WTC11 (cell line): ENCODE measurements at regions not wholly inside any gene's neighbourhood (a gene's known extent, or its start where the extent isn't known, plus 50 kb on each side); places are given as distances from the start of the nearest gene placed in this dataset.

ENCODE experiments used
- ATAC-seq: fragments of 200-7000 bp; cut with Tn5 transposase; 2 replicates; pipeline ENCODE4 v1.10.0; 2021; ENCODE audit warnings: mild to moderate bottlenecking, moderate library complexity
- CTCF ChIA-PET: fragments of 300-600 bp; sonication (Branson Sonifier 250); formaldehyde crosslinking; loops from one replicate; lab custom pipeline; 2021; ENCODE audit warnings: antibody characterized with exemption; lab: Charles Lee
- POLR2A ChIA-PET: fragments of 350-600 bp; sonication (Branson Sonifier 250); formaldehyde crosslinking; loops from one replicate; lab custom pipeline; 2021; ENCODE audit warnings: antibody characterized with exemption; lab: Charles Lee
- DNase-seq: peaks from one replicate; pipeline ENCODE4 v3.0.0; 2021; ENCODE audit warnings: low spot score
- H3K27ac Mint-ChIP-seq: 2 replicates; pipeline ENCODE4 v1.8.0; 2021; ENCODE audit warnings: mixed read lengths
- H3K27me3 Mint-ChIP-seq: 2 replicates; pipeline ENCODE4 v1.8.0; 2021; ENCODE audit warnings: low read depth, mild to moderate bottlenecking, moderate library complexity, mixed read lengths
- H3K36me3 Mint-ChIP-seq: 2 replicates; pipeline ENCODE4 v1.8.0; 2021; ENCODE audit warnings: mixed read lengths
- H3K4me1 Mint-ChIP-seq: 2 replicates; pipeline ENCODE4 v1.8.0; 2022; ENCODE audit warnings: mixed read lengths
- H3K4me3 Mint-ChIP-seq: 2 replicates; pipeline ENCODE4 v1.8.0; 2021; ENCODE audit warnings: mild to moderate bottlenecking, moderate library complexity, mixed read lengths
- H3K9me3 Mint-ChIP-seq: 2 replicates; pipeline ENCODE4 v1.8.0; 2021; ENCODE audit warnings: mixed read lengths
- AR ChIP-seq: fragments of 250-450 bp; sonication (Bioruptor Pico); IDR thresholded peaks from 2 replicates; pipeline ENCODE4 v1.9.0; 2021; ENCODE audit warnings: mild to moderate bottlenecking
- CTCF ChIP-seq: fragments of 200-600 bp; IDR thresholded peaks from 2 replicates; pipeline ENCODE4 v1.8.0; 2022; ENCODE audit warnings: antibody characterized with exemption
- E2F5 ChIP-seq: sonication (generic); formaldehyde crosslinking; IDR thresholded peaks from 2 replicates; pipeline ENCODE4 v1.8.1; 2022; ENCODE audit warnings: mild to moderate bottlenecking, moderate library complexity, missing genetic modification reagents
- GTF2I ChIP-seq: fragments of 250-450 bp; sonication (Bioruptor Pico); conservative IDR thresholded peaks from 2 replicates; pipeline ENCODE4 v1.4.0; 2021; ENCODE audit warnings: mild to moderate bottlenecking
- JAZF1 ChIP-seq: fragments of 250-450 bp; sonication (Bioruptor Pico); IDR thresholded peaks from 2 replicates; pipeline ENCODE4 v1.9.0; 2021; ENCODE audit warnings: moderate library complexity, mild to moderate bottlenecking, inconsistent platforms
- NFE2L1 ChIP-seq: sonication (generic); formaldehyde crosslinking; IDR thresholded peaks from 2 replicates; pipeline ENCODE4 v1.8.1; 2023; ENCODE audit warnings: missing genetic modification reagents
- PRDM15 ChIP-seq: sonication (generic); formaldehyde crosslinking; IDR thresholded peaks from 2 replicates; pipeline ENCODE4 v1.8.0; 2022; ENCODE audit warnings: missing genetic modification reagents
- PRRX2 ChIP-seq: fragments of 250-450 bp; sonication (Bioruptor Pico); IDR thresholded peaks from 2 replicates; pipeline ENCODE4 v1.8.0; 2021; ENCODE audit warnings: mild to moderate bottlenecking
- RELA ChIP-seq: sonication (generic); formaldehyde crosslinking; IDR thresholded peaks from 2 replicates; pipeline ENCODE4 v1.8.1; 2022; ENCODE audit warnings: missing genetic modification reagents, mild to moderate bottlenecking, borderline replicate concordance
- SMAD3 ChIP-seq: sonication (generic); formaldehyde crosslinking; IDR thresholded peaks from 2 replicates; pipeline ENCODE4 v1.8.0; 2022; ENCODE audit warnings: missing genetic modification reagents, mild to moderate bottlenecking, borderline replicate concordance
- TCF7 ChIP-seq: sonication (generic); formaldehyde crosslinking; IDR thresholded peaks from 2 replicates; pipeline ENCODE4 v1.8.0; 2022; ENCODE audit warnings: mild to moderate bottlenecking, low read depth, missing genetic modification reagents, moderate library complexity
- ZNF396 ChIP-seq: fragments of 250-450 bp; sonication (Bioruptor Pico); IDR thresholded peaks from 2 replicates; pipeline ENCODE4 v1.8.0; 2021; ENCODE audit warnings: mild to moderate bottlenecking, moderate library complexity, borderline replicate concordance
- TF ChIP-seq, protein P1 (sequence below): sonication (generic); formaldehyde crosslinking; IDR thresholded peaks from 2 replicates; pipeline ENCODE4 v1.8.0; 2022; ENCODE audit warnings: mild to moderate bottlenecking, missing genetic modification reagents
- TF ChIP-seq, protein P2 (sequence below): sonication (generic); formaldehyde crosslinking; IDR thresholded peaks from 2 replicates; pipeline ENCODE4 v1.8.1; 2022; ENCODE audit warnings: low read depth, missing genetic modification reagents, borderline replicate concordance
- TF ChIP-seq, protein P3 (sequence below): sonication (generic); formaldehyde crosslinking; conservative IDR thresholded peaks from 2 replicates; pipeline ENCODE4 v1.8.1; 2023; ENCODE audit warnings: mild to moderate bottlenecking, low read depth, missing genetic modification reagents, moderate library complexity
- TF ChIP-seq, protein P4 (sequence below): fragments of 250-450 bp; sonication (Bioruptor Pico); IDR thresholded peaks from 2 replicates; pipeline ENCODE4 v1.9.0; 2021; ENCODE audit warnings: mild to moderate bottlenecking, borderline replicate concordance

- Mint-ChIP-seq H3K9me3 (no peaks in the 10 kb centered on the region), H3K27ac (no peak overlapping the region), H3K27me3 (no peaks in the 10 kb centered on the region), H3K4me1 (peaks cover 8% of the 10 kb centered on the region; the same call in 1 of the 2 replicates), H3K36me3 (no peaks in the 10 kb centered on the region), H3K4me3 (no peak overlapping the region)
- TF ChIP-seq ZNF396 (no peak), NFE2L1 (CRISPR knock-in tag) (no peak), SMAD3 (CRISPR knock-in tag) (no peak), E2F5 (CRISPR knock-in tag) (no peak), CTCF (no peak), AR (no peak), GTF2I (CRISPR knock-in tag) (no peak), JAZF1 (CRISPR knock-in tag) (no peak), RELA (CRISPR knock-in tag) (no peak), PRRX2 (CRISPR knock-in tag) (no peak), TCF7 (no peak), PRDM15 (no peak)
- TF ChIP-seq, protein P1, sequence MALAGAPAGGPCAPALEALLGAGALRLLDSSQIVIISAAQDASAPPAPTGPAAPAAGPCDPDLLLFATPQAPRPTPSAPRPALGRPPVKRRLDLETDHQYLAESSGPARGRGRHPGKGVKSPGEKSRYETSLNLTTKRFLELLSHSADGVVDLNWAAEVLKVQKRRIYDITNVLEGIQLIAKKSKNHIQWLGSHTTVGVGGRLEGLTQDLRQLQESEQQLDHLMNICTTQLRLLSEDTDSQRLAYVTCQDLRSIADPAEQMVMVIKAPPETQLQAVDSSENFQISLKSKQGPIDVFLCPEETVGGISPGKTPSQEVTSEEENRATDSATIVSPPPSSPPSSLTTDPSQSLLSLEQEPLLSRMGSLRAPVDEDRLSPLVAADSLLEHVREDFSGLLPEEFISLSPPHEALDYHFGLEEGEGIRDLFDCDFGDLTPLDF, result no peak
- TF ChIP-seq, protein P2, sequence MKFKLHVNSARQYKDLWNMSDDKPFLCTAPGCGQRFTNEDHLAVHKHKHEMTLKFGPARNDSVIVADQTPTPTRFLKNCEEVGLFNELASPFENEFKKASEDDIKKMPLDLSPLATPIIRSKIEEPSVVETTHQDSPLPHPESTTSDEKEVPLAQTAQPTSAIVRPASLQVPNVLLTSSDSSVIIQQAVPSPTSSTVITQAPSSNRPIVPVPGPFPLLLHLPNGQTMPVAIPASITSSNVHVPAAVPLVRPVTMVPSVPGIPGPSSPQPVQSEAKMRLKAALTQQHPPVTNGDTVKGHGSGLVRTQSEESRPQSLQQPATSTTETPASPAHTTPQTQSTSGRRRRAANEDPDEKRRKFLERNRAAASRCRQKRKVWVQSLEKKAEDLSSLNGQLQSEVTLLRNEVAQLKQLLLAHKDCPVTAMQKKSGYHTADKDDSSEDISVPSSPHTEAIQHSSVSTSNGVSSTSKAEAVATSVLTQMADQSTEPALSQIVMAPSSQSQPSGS (CRISPR knock-in tag), result no peak
- TF ChIP-seq, protein P3, sequence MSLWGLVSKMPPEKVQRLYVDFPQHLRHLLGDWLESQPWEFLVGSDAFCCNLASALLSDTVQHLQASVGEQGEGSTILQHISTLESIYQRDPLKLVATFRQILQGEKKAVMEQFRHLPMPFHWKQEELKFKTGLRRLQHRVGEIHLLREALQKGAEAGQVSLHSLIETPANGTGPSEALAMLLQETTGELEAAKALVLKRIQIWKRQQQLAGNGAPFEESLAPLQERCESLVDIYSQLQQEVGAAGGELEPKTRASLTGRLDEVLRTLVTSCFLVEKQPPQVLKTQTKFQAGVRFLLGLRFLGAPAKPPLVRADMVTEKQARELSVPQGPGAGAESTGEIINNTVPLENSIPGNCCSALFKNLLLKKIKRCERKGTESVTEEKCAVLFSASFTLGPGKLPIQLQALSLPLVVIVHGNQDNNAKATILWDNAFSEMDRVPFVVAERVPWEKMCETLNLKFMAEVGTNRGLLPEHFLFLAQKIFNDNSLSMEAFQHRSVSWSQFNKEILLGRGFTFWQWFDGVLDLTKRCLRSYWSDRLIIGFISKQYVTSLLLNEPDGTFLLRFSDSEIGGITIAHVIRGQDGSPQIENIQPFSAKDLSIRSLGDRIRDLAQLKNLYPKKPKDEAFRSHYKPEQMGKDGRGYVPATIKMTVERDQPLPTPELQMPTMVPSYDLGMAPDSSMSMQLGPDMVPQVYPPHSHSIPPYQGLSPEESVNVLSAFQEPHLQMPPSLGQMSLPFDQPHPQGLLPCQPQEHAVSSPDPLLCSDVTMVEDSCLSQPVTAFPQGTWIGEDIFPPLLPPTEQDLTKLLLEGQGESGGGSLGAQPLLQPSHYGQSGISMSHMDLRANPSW (CRISPR knock-in tag), result no peak
- TF ChIP-seq, protein P4, sequence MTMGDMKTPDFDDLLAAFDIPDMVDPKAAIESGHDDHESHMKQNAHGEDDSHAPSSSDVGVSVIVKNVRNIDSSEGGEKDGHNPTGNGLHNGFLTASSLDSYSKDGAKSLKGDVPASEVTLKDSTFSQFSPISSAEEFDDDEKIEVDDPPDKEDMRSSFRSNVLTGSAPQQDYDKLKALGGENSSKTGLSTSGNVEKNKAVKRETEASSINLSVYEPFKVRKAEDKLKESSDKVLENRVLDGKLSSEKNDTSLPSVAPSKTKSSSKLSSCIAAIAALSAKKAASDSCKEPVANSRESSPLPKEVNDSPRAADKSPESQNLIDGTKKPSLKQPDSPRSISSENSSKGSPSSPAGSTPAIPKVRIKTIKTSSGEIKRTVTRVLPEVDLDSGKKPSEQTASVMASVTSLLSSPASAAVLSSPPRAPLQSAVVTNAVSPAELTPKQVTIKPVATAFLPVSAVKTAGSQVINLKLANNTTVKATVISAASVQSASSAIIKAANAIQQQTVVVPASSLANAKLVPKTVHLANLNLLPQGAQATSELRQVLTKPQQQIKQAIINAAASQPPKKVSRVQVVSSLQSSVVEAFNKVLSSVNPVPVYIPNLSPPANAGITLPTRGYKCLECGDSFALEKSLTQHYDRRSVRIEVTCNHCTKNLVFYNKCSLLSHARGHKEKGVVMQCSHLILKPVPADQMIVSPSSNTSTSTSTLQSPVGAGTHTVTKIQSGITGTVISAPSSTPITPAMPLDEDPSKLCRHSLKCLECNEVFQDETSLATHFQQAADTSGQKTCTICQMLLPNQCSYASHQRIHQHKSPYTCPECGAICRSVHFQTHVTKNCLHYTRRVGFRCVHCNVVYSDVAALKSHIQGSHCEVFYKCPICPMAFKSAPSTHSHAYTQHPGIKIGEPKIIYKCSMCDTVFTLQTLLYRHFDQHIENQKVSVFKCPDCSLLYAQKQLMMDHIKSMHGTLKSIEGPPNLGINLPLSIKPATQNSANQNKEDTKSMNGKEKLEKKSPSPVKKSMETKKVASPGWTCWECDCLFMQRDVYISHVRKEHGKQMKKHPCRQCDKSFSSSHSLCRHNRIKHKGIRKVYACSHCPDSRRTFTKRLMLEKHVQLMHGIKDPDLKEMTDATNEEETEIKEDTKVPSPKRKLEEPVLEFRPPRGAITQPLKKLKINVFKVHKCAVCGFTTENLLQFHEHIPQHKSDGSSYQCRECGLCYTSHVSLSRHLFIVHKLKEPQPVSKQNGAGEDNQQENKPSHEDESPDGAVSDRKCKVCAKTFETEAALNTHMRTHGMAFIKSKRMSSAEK (CRISPR knock-in tag), result no peak
- CTCF ChIA-PET, result no interaction called here
- POLR2A ChIA-PET, result no interaction called here
- DNase-seq (no peak), ATAC-seq (no peak)
Measured at GRCh38 chr3:30952786-30953185, 58.3 kb upstream of the GADL1 start.
